A549 (cell line): ENCODE measurements at regions not wholly inside any gene's neighbourhood (a gene's known extent, or its start where the extent isn't known, plus 50 kb on each side); places are given as distances from the start of the nearest gene placed in this dataset.

Source experiments
- ATAC-seq, 2 experiments: fragments of 200-7000 bp in 1 of 2; fragments of >200 bp in 1 of 2; cut with Nextera tagmentation in 1 of 2; cut with Tn5 transposase in 1 of 2; 3 replicates each; pipeline versions ENCODE4 v1.8.0 to v1.9.1; 2018 to 2020; ENCODE audit warnings: mild to moderate bottlenecking in 1 of 2, moderate library complexity in 1 of 2
- CTCF ChIA-PET: fragments of 300-600 bp; sonication (Branson Sonifier 250); formaldehyde crosslinking; extraction: SDS; loops from one replicate; lab custom pipeline; 2021; ENCODE audit warnings: antibody characterized with exemption, inconsistent platforms; lab: Yijun Ruan, JAX
- POLR2A ChIA-PET: fragments of 350-600 bp; formaldehyde crosslinking; extraction: SDS; loops from one replicate; lab custom pipeline; 2021; ENCODE audit warnings: antibody characterized with exemption, inconsistent platforms; lab: Yijun Ruan, JAX
- DNase-seq, 2 experiments: peaks; one replicate each; pipeline versions ENCODE4 v3.0.0 to v3.0.0-alpha.2; 2011 to 2016; ENCODE audit warnings: low read depth in 1 of 2, low spot score in 1 of 2
- FAIRE-seq: peaks from 2 replicates; lab custom pipeline; 2011; peaks lifted over from hg19 to GRCh38; lab: Jason Lieb, UNC
- H3K27ac ChIP-seq, 2 experiments: fragments of >200 bp; sonication (Bioruptor Twin); formaldehyde crosslinking; 3 replicates each; pipeline ENCODE4 v1.5.1; 2016 to 2017
- H3K4me1 ChIP-seq: fragments of >200 bp; sonication (Bioruptor Twin); formaldehyde crosslinking; 3 replicates; pipeline ENCODE4 v1.6.1; 2016
- H3K4me2 ChIP-seq: fragments of >200 bp; sonication (Bioruptor Twin); formaldehyde crosslinking; 3 replicates; pipeline ENCODE4 v1.6.1; 2016
- H3K4me3 ChIP-seq: fragments of >200 bp; sonication (Bioruptor Twin); formaldehyde crosslinking; 3 replicates; pipeline ENCODE4 v1.5.1; 2016
- H3K9me3 ChIP-seq: fragments of >200 bp; sonication (Bioruptor Twin); formaldehyde crosslinking; 3 replicates; pipeline ENCODE4 v1.6.1; 2016
- CHD4 ChIP-seq: fragments of 200-600 bp; sonication (generic); IDR thresholded peaks from 2 replicates; pipeline ENCODE4 v1.6.1; 2016; ENCODE audit warnings: antibody characterized with exemption, mild to moderate bottlenecking, borderline replicate concordance
- ESRRA ChIP-seq: fragments of 150-350 bp; IDR thresholded peaks from 2 replicates; pipeline ENCODE4 v1.6.1; 2014; ENCODE audit warnings: mild to moderate bottlenecking, low read length, borderline replicate concordance
- FOSL2 ChIP-seq, 2 experiments: fragments of 450-650 bp in 1 of 2; fragments of >200 bp in 1 of 2; sonication (Bioruptor Twin) in 1 of 2; formaldehyde crosslinking; IDR thresholded peaks; 2 replicates each; pipeline versions ENCODE4 v1.5.0 to v1.6.1; 2016 to 2020; ENCODE audit warnings: mild to moderate bottlenecking in 1 of 2, moderate library complexity in 1 of 2
- GATA3 ChIP-seq: IDR thresholded peaks from 2 replicates; pipeline ENCODE4 v1.6.1; 2012; ENCODE audit warnings: borderline replicate concordance
- HOXB13 ChIP-seq: fragments of 250-450 bp; sonication (Bioruptor Pico); IDR thresholded peaks from 2 replicates; pipeline ENCODE4 v1.5.0; 2020; ENCODE audit warnings: low read depth, mild to moderate bottlenecking, moderate library complexity
- JUN ChIP-seq, 2 experiments: fragments of >200 bp; sonication (Bioruptor Twin); formaldehyde crosslinking; IDR thresholded peaks; 2 replicates in 1 of 2; 3 replicates in 1 of 2; pipeline ENCODE4 v1.6.1; 2016 to 2017
- KDM5A ChIP-seq: fragments of 200-600 bp; sonication (generic); IDR thresholded peaks from 2 replicates; pipeline ENCODE4 v1.6.1; 2016; ENCODE audit warnings: antibody characterized with exemption, mild to moderate bottlenecking
- MAFK ChIP-seq: fragments of 450-650 bp; IDR thresholded peaks from 2 replicates; pipeline ENCODE4 v1.6.1; 2014; ENCODE audit not compliant: partially characterized antibody
- MYC ChIP-seq: IDR thresholded peaks from 2 replicates; pipeline ENCODE4 v1.6.1; 2012; ENCODE audit warnings: mild to moderate bottlenecking, inconsistent platforms, low read length, improper control_type of control experiment, borderline replicate concordance
- NR3C1 ChIP-seq: fragments of >200 bp; sonication (Bioruptor Twin); formaldehyde crosslinking; IDR thresholded peaks from 3 replicates; pipeline ENCODE4 v1.6.1; 2017
- PHF8 ChIP-seq: fragments of 200-600 bp; sonication (generic); IDR thresholded peaks from 2 replicates; pipeline ENCODE4 v1.6.1; 2016; ENCODE audit warnings: low read depth, mild to moderate bottlenecking, antibody characterized with exemption, moderate library complexity, borderline replicate concordance
- POLR2A ChIP-seq: IDR thresholded peaks from 2 replicates; pipeline ENCODE4 v1.6.1; 2012; ENCODE audit warnings: mild to moderate bottlenecking, low read length
- RARB ChIP-seq: fragments of 250-450 bp; sonication (Bioruptor Pico); IDR thresholded peaks from 2 replicates; pipeline ENCODE4 v1.8.0; 2021; ENCODE audit warnings: mild to moderate bottlenecking, moderate library complexity
- RNF2 ChIP-seq: fragments of 200-600 bp; sonication (generic); IDR thresholded peaks from 2 replicates; pipeline ENCODE4 v1.6.1; 2016; ENCODE audit warnings: low read depth, mild to moderate bottlenecking, antibody characterized with exemption, moderate library complexity, borderline replicate concordance
- SMC3 ChIP-seq: fragments of >200 bp; sonication (Bioruptor Twin); formaldehyde crosslinking; IDR thresholded peaks from 3 replicates; pipeline ENCODE4 v1.6.1; 2018; ENCODE audit warnings: inconsistent platforms
- WGBS: methylation state at CpG from one replicate; pipeline ENCODE4 v1.1.6; 2017; ENCODE audit errors: missing lambda C conversion rate; 5-methylcytosine and 5-hydroxymethylcytosine counted together
- TF ChIP-seq, protein P1 (sequence below): fragments of >200 bp; sonication (Bioruptor Twin); formaldehyde crosslinking; IDR thresholded peaks from 3 replicates; pipeline ENCODE4 v1.5.1; 2016
- TF ChIP-seq, protein P2 (sequence below): fragments of 250-450 bp; sonication (Bioruptor Pico); IDR thresholded peaks from 2 replicates; pipeline ENCODE4 v1.5.0; 2021; ENCODE audit warnings: mild to moderate bottlenecking, moderate library complexity, borderline replicate concordance
- TF ChIP-seq, protein P3 (sequence below): IDR thresholded peaks from 2 replicates; pipeline ENCODE4 v1.6.1; 2012; ENCODE audit warnings: low read depth, borderline replicate concordance
- TF ChIP-seq, protein P4 (sequence below): IDR thresholded peaks from 2 replicates; pipeline ENCODE4 v1.6.1; 2012
- TF ChIP-seq, protein P5 (sequence below): fragments of 250-450 bp; sonication (Bioruptor Pico); IDR thresholded peaks from 2 replicates; pipeline ENCODE4 v1.5.0; 2020; ENCODE audit warnings: low read depth, mild to moderate bottlenecking, moderate library complexity

DNA sequence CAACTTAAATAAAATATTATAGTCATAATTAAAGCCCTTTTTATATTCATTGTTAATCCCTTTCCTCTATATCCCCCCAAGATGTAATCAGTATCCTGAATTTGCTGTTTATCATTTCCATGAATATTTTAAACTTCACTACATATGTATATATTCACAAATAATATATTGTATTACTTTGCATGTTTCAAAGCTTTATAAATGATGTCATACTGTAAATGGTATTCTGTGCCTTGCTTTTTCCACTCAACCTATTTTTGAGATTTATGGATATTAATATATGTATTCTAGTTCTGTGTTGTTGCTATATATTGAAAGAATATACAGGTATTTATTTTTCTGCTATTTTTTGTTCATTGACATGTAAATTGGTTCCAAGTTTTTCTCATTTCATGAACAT lies 173.1 kb downstream of the CCDC71L start:
- H3K4me2 ChIP-seq = no peak overlapping the region
- peaks cover 17% of the 10 kb centered on the region; the same call in 2 of the 3 replicates for H3K4me1 ChIP-seq
- H3K27ac ChIP-seq = no peak overlapping the region
- 0 out of 3 replicates have a peak, but pooled peaks cover 2% of the 10 kb centered on the region for H3K9me3 ChIP-seq
- CTCF ChIA-PET = no interaction called here
- no peak for TF ChIP-seq ESRRA
- TF ChIP-seq, protein P1, sequence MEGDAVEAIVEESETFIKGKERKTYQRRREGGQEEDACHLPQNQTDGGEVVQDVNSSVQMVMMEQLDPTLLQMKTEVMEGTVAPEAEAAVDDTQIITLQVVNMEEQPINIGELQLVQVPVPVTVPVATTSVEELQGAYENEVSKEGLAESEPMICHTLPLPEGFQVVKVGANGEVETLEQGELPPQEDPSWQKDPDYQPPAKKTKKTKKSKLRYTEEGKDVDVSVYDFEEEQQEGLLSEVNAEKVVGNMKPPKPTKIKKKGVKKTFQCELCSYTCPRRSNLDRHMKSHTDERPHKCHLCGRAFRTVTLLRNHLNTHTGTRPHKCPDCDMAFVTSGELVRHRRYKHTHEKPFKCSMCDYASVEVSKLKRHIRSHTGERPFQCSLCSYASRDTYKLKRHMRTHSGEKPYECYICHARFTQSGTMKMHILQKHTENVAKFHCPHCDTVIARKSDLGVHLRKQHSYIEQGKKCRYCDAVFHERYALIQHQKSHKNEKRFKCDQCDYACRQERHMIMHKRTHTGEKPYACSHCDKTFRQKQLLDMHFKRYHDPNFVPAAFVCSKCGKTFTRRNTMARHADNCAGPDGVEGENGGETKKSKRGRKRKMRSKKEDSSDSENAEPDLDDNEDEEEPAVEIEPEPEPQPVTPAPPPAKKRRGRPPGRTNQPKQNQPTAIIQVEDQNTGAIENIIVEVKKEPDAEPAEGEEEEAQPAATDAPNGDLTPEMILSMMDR = no peak
- TF ChIP-seq SMC3 = no peak
- TF ChIP-seq MYC = no peak
- TF ChIP-seq NR3C1 = no peak
- no peak for TF ChIP-seq PHF8
- TF ChIP-seq, protein P2, sequence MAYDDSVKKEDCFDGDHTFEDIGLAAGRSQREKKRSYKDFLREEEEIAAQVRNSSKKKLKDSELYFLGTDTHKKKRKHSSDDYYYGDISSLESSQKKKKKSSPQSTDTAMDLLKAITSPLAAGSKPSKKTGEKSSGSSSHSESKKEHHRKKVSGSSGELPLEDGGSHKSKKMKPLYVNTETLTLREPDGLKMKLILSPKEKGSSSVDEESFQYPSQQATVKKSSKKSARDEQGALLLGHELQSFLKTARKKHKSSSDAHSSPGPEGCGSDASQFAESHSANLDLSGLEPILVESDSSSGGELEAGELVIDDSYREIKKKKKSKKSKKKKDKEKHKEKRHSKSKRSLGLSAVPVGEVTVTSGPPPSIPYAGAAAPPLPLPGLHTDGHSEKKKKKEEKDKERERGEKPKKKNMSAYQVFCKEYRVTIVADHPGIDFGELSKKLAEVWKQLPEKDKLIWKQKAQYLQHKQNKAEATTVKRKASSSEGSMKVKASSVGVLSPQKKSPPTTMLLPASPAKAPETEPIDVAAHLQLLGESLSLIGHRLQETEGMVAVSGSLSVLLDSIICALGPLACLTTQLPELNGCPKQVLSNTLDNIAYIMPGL (CRISPR knock-in tag) = no peak
- TF ChIP-seq KDM5A = no peak
- TF ChIP-seq, protein P3, sequence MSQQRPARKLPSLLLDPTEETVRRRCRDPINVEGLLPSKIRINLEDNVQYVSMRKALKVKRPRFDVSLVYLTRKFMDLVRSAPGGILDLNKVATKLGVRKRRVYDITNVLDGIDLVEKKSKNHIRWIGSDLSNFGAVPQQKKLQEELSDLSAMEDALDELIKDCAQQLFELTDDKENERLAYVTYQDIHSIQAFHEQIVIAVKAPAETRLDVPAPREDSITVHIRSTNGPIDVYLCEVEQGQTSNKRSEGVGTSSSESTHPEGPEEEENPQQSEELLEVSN = no peak
- TF ChIP-seq FOSL2 (IDR thresholded peaks at IDR 0.05) = no peak
- TF ChIP-seq FOSL2 (CRISPR knock-in tag; IDR thresholded peaks at IDR 0.05) = no peak
- TF ChIP-seq MAFK = no peak
- TF ChIP-seq JUN (IDR thresholded peaks at IDR 0.05) = no peak
- no peak for TF ChIP-seq POLR2A
- TF ChIP-seq, protein P4, sequence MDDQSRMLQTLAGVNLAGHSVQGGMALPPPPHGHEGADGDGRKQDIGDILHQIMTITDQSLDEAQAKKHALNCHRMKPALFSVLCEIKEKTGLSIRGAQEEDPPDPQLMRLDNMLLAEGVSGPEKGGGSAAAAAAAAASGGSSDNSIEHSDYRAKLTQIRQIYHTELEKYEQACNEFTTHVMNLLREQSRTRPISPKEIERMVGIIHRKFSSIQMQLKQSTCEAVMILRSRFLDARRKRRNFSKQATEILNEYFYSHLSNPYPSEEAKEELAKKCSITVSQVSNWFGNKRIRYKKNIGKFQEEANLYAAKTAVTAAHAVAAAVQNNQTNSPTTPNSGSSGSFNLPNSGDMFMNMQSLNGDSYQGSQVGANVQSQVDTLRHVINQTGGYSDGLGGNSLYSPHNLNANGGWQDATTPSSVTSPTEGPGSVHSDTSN = no peak
- ATAC-seq (no peak), DNase-seq (no peak), FAIRE-seq (no peak)
- no peak overlapping the region for H3K4me3 ChIP-seq
- POLR2A ChIA-PET = no interaction called here

DNA sequence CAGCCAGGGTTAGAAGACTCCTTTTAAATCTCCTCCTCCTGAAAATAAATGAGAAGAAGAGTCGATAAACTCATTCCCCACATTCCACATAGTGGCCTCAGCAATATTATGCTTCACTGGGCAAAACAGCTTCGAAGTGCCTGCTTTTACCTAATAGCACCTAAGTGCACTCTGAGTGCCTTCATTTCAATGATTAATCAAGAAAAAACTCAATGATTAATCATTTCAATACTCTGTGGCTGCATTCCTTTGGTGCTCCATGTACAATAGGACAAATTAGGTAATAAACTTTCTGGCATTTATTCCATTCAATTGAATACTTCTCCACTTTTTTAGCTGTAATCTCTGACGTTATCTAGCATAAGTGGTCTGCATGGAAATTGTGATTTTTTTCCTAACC lies 174.6 kb downstream of the CCDC71L start:
- Histone ChIP-seq H3K27ac (peak overlapping the region in 1 of 2 experiments; percentile 19; a peak in 1 of 6 replicates), H3K9me3 (0 out of 3 replicates have a peak, but pooled peaks cover 2% of the 10 kb centered on the region), H3K4me1 (peaks cover 17% of the 10 kb centered on the region; the same call in 2 of the 3 replicates), H3K4me3 (no peak overlapping the region), H3K4me2 (no peak overlapping the region; the same call in 2 of the 3 replicates)
- CTCF ChIA-PET = interaction anchor here (1.1 to 1.7 kb wide), 3 partner anchors 172 to 443 kb away, joined by 3 to 6 read pairs (median 3); no protein-coding TSS in a partner anchor
- DNase-seq (no peak), ATAC-seq (no peak; a peak in 1 of 6 replicates), FAIRE-seq (no peak)
- 32% methylated on average over 3 of the region's 3 CpGs for WGBS
- POLR2A ChIA-PET = interaction anchor here (0.6 kb wide), 1 partner anchor 52 kb away, joined by 4 read pairs; no protein-coding TSS in a partner anchor
- TF ChIP-seq HOXB13 = no peak
- no peak for TF ChIP-seq RARB (CRISPR knock-in tag)
- no peak for TF ChIP-seq CHD4
- TF ChIP-seq JUN (IDR thresholded peaks at IDR 0.05) = no peak
- TF ChIP-seq GATA3 = no peak
- no peak for TF ChIP-seq RNF2
- TF ChIP-seq, protein P5, sequence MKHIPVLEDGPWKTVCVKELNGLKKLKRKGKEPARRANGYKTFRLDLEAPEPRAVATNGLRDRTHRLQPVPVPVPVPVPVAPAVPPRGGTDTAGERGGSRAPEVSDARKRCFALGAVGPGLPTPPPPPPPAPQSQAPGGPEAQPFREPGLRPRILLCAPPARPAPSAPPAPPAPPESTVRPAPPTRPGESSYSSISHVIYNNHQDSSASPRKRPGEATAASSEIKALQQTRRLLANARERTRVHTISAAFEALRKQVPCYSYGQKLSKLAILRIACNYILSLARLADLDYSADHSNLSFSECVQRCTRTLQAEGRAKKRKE (CRISPR knock-in tag) = no peak
- TF ChIP-seq MAFK = no peak
